Lower leg skin (tissue), 4 donors: ENCODE measurements at regions not wholly inside any gene's neighbourhood (a gene's known extent, or its start where the extent isn't known, plus 50 kb on each side); places are given as distances from the start of the nearest gene placed in this dataset.

Experiments
- DNase-seq, 2 donors: peaks; one replicate each; pipeline ENCODE4 v3.0.0-alpha.2; 2019; ENCODE audit warnings: low spot score in 2 of 2
- H3K4me3 ChIP-seq: fragments of 200-600 bp; sonication (generic); 2 replicates; pipeline ENCODE4 v1.5.1; 2017; ENCODE audit warnings: mild to moderate bottlenecking, low read depth; ENCODE audit not compliant: poor library complexity, severe bottlenecking
- POLR2A ChIP-seq, 2 donors: fragments of 450-650 bp; IDR thresholded peaks; one replicate each; pipeline ENCODE4 v1.6.1; 2016 to 2017; ENCODE audit warnings: antibody characterized with exemption in 2 of 2, mild to moderate bottlenecking in 1 of 2, moderate library complexity in 1 of 2
- WGBS, 2 donors: methylation state at CpG; one replicate each; pipeline ENCODE4 v1.1.5; 2018; 5-methylcytosine and 5-hydroxymethylcytosine counted together
- intact Hi-C: fragments of 100-400 bp; cut with DNase I; formaldehyde crosslinking; loops from one replicate; pipeline ENCODE4 v1.15.0; 2023; ENCODE audit warnings: low total_unique reads
- TF ChIP-seq, protein P1 (sequence below), 3 donors: fragments of 450-650 bp; IDR thresholded peaks; one replicate each; pipeline ENCODE4 v1.5.1; 2016; ENCODE audit warnings: antibody characterized with exemption in 3 of 3, mild to moderate bottlenecking in 3 of 3, moderate library complexity in 2 of 3

DNA sequence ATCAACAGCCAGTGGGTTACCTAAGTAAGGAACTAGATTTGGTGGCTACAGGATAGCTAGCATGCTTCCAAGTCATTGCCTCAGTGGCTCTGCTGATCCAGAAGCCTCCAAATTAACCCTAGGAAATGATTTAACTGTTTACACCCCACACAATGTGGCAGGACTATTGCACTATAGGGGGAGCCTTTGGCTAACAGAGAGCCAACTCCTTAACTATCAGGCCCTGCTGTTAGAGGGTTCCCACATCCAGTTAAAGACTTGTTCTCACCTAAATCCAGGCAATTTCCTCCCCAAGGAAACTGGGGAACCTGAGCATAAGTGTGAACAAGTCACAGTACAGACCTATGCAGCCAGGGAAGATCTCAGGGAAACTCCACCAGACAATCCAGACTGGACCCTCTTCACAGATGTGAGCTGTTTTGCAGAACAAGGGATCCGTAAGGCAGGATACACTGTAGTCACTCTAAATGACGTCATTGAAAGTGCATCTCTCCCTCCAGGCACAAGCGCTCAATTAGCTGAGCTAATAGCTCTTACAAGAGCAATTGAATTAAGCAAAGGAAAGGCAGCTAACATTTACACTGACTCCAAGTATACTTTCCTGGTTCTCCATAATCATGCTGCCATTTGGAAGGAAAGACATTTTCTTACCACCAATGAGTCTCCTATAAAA lies 185.3 kb upstream of the SPOCK3 start:
- intact Hi-C loops: no loop called here
- 56 to 60% methylated on average over 3 of the region's 3 CpGs for WGBS, 2 donors
- no peak for TF ChIP-seq POLR2A (IDR thresholded peaks at IDR 0.05)
- TF ChIP-seq, protein P1, sequence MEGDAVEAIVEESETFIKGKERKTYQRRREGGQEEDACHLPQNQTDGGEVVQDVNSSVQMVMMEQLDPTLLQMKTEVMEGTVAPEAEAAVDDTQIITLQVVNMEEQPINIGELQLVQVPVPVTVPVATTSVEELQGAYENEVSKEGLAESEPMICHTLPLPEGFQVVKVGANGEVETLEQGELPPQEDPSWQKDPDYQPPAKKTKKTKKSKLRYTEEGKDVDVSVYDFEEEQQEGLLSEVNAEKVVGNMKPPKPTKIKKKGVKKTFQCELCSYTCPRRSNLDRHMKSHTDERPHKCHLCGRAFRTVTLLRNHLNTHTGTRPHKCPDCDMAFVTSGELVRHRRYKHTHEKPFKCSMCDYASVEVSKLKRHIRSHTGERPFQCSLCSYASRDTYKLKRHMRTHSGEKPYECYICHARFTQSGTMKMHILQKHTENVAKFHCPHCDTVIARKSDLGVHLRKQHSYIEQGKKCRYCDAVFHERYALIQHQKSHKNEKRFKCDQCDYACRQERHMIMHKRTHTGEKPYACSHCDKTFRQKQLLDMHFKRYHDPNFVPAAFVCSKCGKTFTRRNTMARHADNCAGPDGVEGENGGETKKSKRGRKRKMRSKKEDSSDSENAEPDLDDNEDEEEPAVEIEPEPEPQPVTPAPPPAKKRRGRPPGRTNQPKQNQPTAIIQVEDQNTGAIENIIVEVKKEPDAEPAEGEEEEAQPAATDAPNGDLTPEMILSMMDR (IDR thresholded peaks at IDR 0.05): no peak
- DNase-seq: no peak
- H3K4me3 ChIP-seq: no peak overlapping the region

- intact Hi-C loops: no loop called here
- 8 to 18% methylated on average over 1 of the region's 1 CpG for WGBS, 2 donors
- no peak for TF ChIP-seq POLR2A (IDR thresholded peaks at IDR 0.05)
- TF ChIP-seq, protein P1 (IDR thresholded peaks at IDR 0.05): no peak
- DNase-seq: no peak
- H3K4me3 ChIP-seq: no peak overlapping the region
Measured at GRCh38 chr4:167421201-167421600, 186.9 kb upstream of the SPOCK3 start.

DNA sequence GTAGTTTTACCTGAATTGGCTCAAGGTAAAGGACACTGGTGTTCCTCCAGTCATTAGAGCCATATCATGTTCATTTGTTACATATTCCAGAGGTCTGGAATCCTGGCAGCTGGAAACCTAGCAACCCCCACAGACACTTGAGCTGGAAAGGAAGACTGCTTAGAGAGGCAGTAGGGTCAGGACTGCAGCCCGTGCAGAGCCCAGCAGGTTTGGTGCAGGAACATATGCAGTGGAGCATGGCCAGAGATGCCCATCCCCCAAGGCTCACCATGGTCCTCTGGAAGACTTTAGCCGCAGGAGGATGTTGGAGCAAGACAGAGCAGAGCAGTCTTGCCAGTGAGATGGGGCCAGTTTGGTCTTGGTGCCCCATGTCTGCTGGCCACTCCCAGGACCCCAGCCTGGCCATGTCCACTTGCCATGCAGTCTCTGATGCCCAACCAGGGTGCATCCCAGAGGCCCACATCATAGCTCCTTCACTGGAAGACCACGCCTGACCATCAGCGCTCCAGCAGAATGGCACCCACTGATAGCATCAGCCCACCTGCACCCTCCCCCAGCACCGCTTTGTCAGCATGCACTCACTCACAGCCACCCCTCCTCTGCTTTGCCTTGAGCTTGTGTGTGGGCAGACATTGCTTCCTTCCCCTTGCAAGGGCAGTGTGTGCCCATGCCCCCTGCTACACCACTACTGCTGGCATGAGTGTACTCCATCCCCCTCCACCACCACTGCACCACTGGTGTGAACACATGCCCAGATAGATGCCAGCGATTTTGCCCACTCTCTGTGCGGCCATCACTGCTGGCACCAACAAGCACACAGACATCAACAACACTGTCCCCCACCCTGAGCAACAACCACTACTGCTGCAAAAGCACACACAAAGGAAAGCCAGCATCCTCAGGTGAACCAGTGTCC lies 190.3 kb upstream of the SPOCK3 start:
- no peak for DNase-seq
- no peak overlapping the region for H3K4me3 ChIP-seq
- no peak for TF ChIP-seq POLR2A (IDR thresholded peaks at IDR 0.05)
- TF ChIP-seq, protein P1 (IDR thresholded peaks at IDR 0.05): no peak
- 85 to 86% methylated on average over 7 of the region's 7 CpGs for WGBS, 2 donors
- intact Hi-C loops: no loop called here

DNA sequence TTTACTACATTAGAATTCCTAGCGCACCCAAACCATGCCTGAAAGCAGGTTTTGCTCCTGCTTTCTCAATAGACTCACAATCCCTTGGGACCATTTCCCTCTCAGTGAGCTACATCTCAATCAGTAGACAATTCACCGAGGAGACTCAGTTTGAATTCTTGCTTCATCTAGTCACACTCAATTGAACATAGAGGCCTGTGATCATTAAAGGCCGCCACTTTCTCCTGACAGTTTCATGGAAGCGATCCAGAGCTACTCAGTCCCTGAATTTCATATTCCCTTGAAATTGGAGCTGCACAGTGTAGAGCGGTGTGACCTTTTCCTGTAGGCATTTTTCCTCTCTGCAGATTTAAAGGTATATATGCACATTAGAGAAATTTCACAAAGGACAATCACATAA lies 193.9 kb upstream of the SPOCK3 start:
- TF ChIP-seq, protein P1 (IDR thresholded peaks at IDR 0.05): no peak
- no peak for TF ChIP-seq POLR2A (IDR thresholded peaks at IDR 0.05)
- DNase-seq: no peak
- WGBS, 2 donors: 26 to 27% methylated on average over 5 of the region's 5 CpGs
- intact Hi-C loops: no loop called here
- H3K4me3 ChIP-seq: no peak overlapping the region

DNA sequence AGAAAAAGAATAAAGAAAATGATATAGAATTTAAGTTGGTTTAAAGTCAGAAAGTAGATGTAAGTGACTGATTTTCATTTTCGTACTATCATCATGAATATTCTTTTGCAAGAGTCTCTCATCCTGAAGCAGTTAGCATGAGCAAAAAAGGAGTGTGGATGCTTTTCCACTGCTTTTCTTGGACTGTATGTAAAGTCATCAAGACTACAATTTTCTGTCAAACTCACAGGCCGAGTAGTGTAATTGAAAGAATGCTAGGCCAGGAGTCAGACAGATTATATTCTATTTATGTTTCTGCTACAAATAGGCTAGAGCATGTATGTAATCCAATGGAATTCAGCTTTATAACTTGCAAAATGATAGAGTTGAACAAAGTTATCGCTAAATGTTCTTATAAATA lies 197.1 kb upstream of the SPOCK3 start:
- intact Hi-C loops: loop anchor here (10.0 kb wide), 1 partner anchor 1867 kb away; no protein-coding TSS in a partner anchor
- DNase-seq: no peak
- H3K4me3 ChIP-seq: no peak overlapping the region
- TF ChIP-seq, protein P1 (IDR thresholded peaks at IDR 0.05): no peak
- TF ChIP-seq POLR2A (IDR thresholded peaks at IDR 0.05): no peak
- 72 to 85% methylated on average over 3 of the region's 3 CpGs for WGBS, 2 donors
